Endothelial cell (in vitro differentiated cells): ENCODE measurements at regions not wholly inside any gene's neighbourhood (a gene's known extent, or its start where the extent isn't known, plus 50 kb on each side); places are given as distances from the start of the nearest gene placed in this dataset.

Experiments
- DNase-seq: peaks from one replicate; pipeline ENCODE4 v3.0.0; 2021; ENCODE audit warnings: low spot score
- H3K27ac Mint-ChIP-seq: one replicate; pipeline ENCODE4 v1.8.0; 2021; ENCODE audit warnings: mixed read lengths, inconsistent platforms; ENCODE audit not compliant: unreplicated experiment
- H3K27me3 Mint-ChIP-seq: one replicate; pipeline ENCODE4 v1.8.0; 2021; ENCODE audit warnings: mild to moderate bottlenecking, moderate library complexity, mixed read lengths, inconsistent platforms; ENCODE audit not compliant: unreplicated experiment
- H3K36me3 Mint-ChIP-seq: one replicate; pipeline ENCODE4 v1.8.0; 2021; ENCODE audit warnings: mild to moderate bottlenecking, low read depth, mixed read lengths, inconsistent platforms; ENCODE audit not compliant: unreplicated experiment
- H3K4me1 Mint-ChIP-seq: one replicate; pipeline ENCODE4 v1.8.0; 2021; ENCODE audit warnings: mild to moderate bottlenecking, mixed read lengths, inconsistent platforms; ENCODE audit not compliant: unreplicated experiment
- H3K4me3 Mint-ChIP-seq: one replicate; pipeline ENCODE4 v1.8.0; 2021; ENCODE audit warnings: mild to moderate bottlenecking, mixed read lengths, inconsistent platforms; ENCODE audit not compliant: unreplicated experiment
- H3K9me3 Mint-ChIP-seq: one replicate; pipeline ENCODE4 v1.8.0; 2021; ENCODE audit warnings: mixed read lengths, inconsistent platforms; ENCODE audit not compliant: unreplicated experiment
- TF ChIP-seq, protein P1 (sequence below): fragments of 200-600 bp; sonication (generic); IDR thresholded peaks from one replicate; pipeline ENCODE4 v1.5.0; 2021; ENCODE audit warnings: antibody characterized with exemption; ENCODE audit not compliant: unreplicated experiment

DNA sequence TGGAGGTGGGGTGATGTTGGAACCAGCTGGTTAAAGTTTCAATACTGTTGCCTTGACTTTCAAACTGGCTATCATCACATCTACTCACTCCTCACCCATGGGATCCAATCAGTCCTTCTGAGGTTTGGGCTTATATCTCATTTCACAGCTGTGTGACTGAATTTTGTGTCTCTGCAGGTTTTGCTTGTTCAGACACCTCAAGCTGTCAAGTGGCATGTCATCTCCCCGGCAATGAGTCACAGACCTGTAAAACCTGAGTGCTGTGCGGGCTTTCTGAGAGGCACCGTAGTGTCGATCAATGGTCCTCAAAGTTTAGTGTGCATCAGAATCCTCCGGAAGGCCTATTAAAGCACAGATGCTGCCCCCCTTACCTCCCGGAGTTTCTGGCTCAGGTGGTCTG lies 86.4 kb upstream of the RORA start:
- Mint-ChIP-seq H3K9me3 (no peaks in the 10 kb centered on the region), H3K36me3 (peaks cover 3% of the 10 kb centered on the region), H3K4me1 (no peaks in the 10 kb centered on the region), H3K27ac (no peak overlapping the region), H3K4me3 (no peak overlapping the region), H3K27me3 (no peaks in the 10 kb centered on the region)
- DNase-seq, result no peak
- TF ChIP-seq, protein P1, sequence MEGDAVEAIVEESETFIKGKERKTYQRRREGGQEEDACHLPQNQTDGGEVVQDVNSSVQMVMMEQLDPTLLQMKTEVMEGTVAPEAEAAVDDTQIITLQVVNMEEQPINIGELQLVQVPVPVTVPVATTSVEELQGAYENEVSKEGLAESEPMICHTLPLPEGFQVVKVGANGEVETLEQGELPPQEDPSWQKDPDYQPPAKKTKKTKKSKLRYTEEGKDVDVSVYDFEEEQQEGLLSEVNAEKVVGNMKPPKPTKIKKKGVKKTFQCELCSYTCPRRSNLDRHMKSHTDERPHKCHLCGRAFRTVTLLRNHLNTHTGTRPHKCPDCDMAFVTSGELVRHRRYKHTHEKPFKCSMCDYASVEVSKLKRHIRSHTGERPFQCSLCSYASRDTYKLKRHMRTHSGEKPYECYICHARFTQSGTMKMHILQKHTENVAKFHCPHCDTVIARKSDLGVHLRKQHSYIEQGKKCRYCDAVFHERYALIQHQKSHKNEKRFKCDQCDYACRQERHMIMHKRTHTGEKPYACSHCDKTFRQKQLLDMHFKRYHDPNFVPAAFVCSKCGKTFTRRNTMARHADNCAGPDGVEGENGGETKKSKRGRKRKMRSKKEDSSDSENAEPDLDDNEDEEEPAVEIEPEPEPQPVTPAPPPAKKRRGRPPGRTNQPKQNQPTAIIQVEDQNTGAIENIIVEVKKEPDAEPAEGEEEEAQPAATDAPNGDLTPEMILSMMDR, result no peak

DNA sequence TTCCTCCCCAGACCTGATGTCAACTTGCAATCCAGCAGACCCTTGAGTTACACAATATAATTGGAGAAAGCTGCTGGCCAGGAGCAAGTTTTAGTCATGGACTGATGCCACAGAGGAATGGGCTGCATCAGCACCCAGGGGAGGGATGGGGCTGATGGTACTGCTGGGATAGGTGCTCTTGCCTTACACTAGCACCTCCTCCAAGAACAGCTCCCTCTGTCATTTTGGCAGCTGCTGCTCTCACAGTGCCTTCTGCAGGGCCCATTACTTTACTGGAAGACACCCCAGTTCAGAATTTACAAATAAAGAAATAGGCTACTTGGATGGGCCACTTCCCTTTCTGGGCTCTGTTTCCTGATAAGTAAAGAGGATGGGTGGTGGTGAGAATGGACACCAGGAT lies 85.3 kb upstream of the RORA start:
- TF ChIP-seq, protein P1, result no peak

DNA sequence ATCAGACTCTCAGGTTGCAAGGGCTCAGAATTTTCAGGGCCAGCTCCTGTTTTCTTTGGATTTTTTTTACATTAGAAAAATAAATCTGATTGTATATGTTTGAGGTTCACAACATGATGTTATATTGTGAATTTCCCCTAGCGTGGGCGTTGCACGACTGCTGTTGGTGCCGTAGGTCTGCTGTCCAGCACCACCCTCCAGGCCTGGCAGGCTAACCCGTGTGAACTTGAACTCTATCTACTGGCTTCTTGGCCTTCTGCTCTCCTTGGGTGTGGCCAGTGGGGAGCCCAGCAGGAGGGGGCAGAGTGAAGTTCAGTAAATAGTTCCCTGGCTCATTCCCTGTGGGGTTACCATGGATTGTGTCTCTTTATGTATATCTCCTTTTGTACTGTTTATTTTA lies 80.5 kb upstream of the RORA start:
- no peaks in the 10 kb centered on the region for H3K9me3 Mint-ChIP-seq
- no peaks in the 10 kb centered on the region for H3K36me3 Mint-ChIP-seq
- DNase-seq, result no peak
- H3K27ac Mint-ChIP-seq, result no peak overlapping the region
- H3K4me3 Mint-ChIP-seq, result no peak overlapping the region
- no peaks in the 10 kb centered on the region for H3K4me1 Mint-ChIP-seq
- no peaks in the 10 kb centered on the region for H3K27me3 Mint-ChIP-seq
- TF ChIP-seq, protein P1, result no peak

More for the DNA sequence above, 85.3 kb upstream of the RORA start:
- no peaks in the 10 kb centered on the region for H3K36me3 Mint-ChIP-seq
- H3K9me3 Mint-ChIP-seq, result no peaks in the 10 kb centered on the region
- H3K27ac Mint-ChIP-seq, result no peak overlapping the region
- H3K4me3 Mint-ChIP-seq, result no peak overlapping the region
- H3K4me1 Mint-ChIP-seq, result no peaks in the 10 kb centered on the region
- no peaks in the 10 kb centered on the region for H3K27me3 Mint-ChIP-seq
- DNase-seq, result no peak

DNA sequence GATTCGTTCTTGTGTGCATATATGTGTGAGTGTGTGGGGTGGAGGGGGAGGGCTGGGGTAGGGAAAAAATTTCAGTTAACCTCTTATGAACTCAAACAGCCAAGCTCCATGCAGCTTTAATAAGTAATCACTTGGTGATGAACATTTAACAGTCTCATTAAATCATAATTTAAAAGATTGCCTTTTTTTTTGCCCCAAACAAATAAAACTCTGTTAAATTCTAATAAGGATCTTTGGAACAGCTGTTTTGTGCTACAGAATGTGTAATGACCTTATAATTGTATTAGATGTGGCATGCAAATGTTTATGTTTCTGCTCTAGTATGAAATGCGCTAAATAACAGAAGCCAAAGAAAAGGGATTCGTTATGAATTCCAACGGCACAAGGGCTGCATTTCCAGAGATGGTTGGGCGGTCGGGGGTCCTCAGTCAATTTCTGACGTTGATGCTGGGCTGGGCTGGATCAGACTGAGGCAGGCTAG lies 80.0 kb upstream of the RORA start:
- DNase-seq, result no peak
- TF ChIP-seq, protein P1, result no peak
- Mint-ChIP-seq H3K4me3 (no peak overlapping the region), H3K27ac (no peak overlapping the region), H3K27me3 (no peaks in the 10 kb centered on the region), H3K9me3 (no peaks in the 10 kb centered on the region), H3K36me3 (no peaks in the 10 kb centered on the region), H3K4me1 (no peaks in the 10 kb centered on the region)

DNA sequence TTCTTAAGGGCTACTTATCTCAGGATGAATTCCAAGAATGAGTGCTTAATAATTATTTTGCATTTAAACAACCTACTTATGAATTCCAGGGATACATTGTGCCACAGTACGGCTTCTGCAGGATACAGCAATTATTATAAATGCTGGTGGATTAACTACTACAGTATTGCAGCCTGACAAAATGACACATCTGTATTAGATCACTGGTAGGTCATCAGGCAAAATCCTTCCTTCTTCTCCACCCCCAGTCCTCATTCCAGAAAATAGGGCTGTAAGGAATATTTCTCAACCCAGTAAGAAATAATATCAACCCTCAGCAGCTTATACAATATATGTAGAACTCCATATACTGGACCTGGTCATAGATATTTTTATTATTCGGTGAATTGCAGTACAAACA lies 79.3 kb upstream of the RORA start:
- H3K27me3 Mint-ChIP-seq, result no peaks in the 10 kb centered on the region
- TF ChIP-seq, protein P1, result no peak
- no peak overlapping the region for H3K4me3 Mint-ChIP-seq
- no peaks in the 10 kb centered on the region for H3K36me3 Mint-ChIP-seq
- no peak overlapping the region for H3K27ac Mint-ChIP-seq
- no peaks in the 10 kb centered on the region for H3K9me3 Mint-ChIP-seq
- H3K4me1 Mint-ChIP-seq, result no peaks in the 10 kb centered on the region
- no peak for DNase-seq
